GM18868 (cell line): ENCODE measurements at regions not wholly inside any gene's neighbourhood (a gene's known extent, or its start where the extent isn't known, plus 50 kb on each side); places are given as distances from the start of the nearest gene placed in this dataset.

Experiments used
- ATAC-seq: cut with Tn5 transposase; IDR thresholded peaks from one replicate; pipeline ENCODE4 v1.9.1; 2021; ENCODE audit warnings: mild to moderate bottlenecking, moderate library complexity; ENCODE audit not compliant: unreplicated experiment

GRCh38 chr3:157815739-157816138, 290.5 kb downstream of the SHOX2 start:
- no peak for ATAC-seq

GRCh38 chr3:157810924-157811718, 295.1 kb downstream of the SHOX2 start:
- ATAC-seq = no peak

GRCh38 chr3:157807280-157807679, 298.9 kb downstream of the SHOX2 start:
- no peak for ATAC-seq

- ATAC-seq = no peak
Observed at GRCh38 chr3:157805538-157805937, 300.7 kb downstream of the SHOX2 start.

- ATAC-seq = no peak
Observed at GRCh38 chr3:157794771-157795170, 291.6 kb upstream of the VEPH1 start.

- ATAC-seq = no peak
Observed at GRCh38 chr3:157793745-157794144, 290.5 kb upstream of the VEPH1 start.

- no peak for ATAC-seq
Observed at GRCh38 chr3:157789162-157789561, 285.9 kb upstream of the VEPH1 start.

- no peak for ATAC-seq
Observed at GRCh38 chr3:157786618-157787017, 283.4 kb upstream of the VEPH1 start.

GRCh38 chr3:157786211-157786610, 283.0 kb upstream of the VEPH1 start:
- no peak for ATAC-seq

GRCh38 chr3:157785102-157785826, 282.0 kb upstream of the VEPH1 start:
- ATAC-seq = no peak

GRCh38 chr3:157782236-157782635, 279.0 kb upstream of the VEPH1 start:
- ATAC-seq = no peak

GRCh38 chr3:157776861-157777260, 273.6 kb upstream of the VEPH1 start:
- no peak for ATAC-seq

- no peak for ATAC-seq
Observed at GRCh38 chr3:157775446-157775845, 272.2 kb upstream of the VEPH1 start.

- ATAC-seq = no peak
Observed at GRCh38 chr3:157769378-157769777, 266.2 kb upstream of the VEPH1 start.

- ATAC-seq = no peak
Observed at GRCh38 chr3:157767607-157768006, 264.4 kb upstream of the VEPH1 start.

- ATAC-seq = no peak
Observed at GRCh38 chr3:157763644-157764043, 260.4 kb upstream of the VEPH1 start.

GRCh38 chr3:157759311-157759710, 256.1 kb upstream of the VEPH1 start:
- ATAC-seq = no peak

GRCh38 chr3:157755233-157755632, 252.0 kb upstream of the VEPH1 start:
- ATAC-seq = no peak

GRCh38 chr3:157754451-157754850, 251.2 kb upstream of the VEPH1 start:
- no peak for ATAC-seq

GRCh38 chr3:157753787-157754136, 250.5 kb upstream of the VEPH1 start:
- ATAC-seq = no peak

- ATAC-seq = no peak
Observed at GRCh38 chr3:157752956-157753786, 250.0 kb upstream of the VEPH1 start.

GRCh38 chr3:157752554-157752953, 249.3 kb upstream of the VEPH1 start:
- no peak for ATAC-seq
